NCI-H2029 treated with DMSO at 0.1 percent for 48 hours (cell line): ENCODE measurements at regions not wholly inside any gene's neighbourhood (a gene's known extent, or its start where the extent isn't known, plus 50 kb on each side); places are given as distances from the start of the nearest gene placed in this dataset.

Experiments
- DNase-seq: peaks from one replicate; lab custom pipeline; 2025; lab: John Stamatoyannopoulos, UW

DNA sequence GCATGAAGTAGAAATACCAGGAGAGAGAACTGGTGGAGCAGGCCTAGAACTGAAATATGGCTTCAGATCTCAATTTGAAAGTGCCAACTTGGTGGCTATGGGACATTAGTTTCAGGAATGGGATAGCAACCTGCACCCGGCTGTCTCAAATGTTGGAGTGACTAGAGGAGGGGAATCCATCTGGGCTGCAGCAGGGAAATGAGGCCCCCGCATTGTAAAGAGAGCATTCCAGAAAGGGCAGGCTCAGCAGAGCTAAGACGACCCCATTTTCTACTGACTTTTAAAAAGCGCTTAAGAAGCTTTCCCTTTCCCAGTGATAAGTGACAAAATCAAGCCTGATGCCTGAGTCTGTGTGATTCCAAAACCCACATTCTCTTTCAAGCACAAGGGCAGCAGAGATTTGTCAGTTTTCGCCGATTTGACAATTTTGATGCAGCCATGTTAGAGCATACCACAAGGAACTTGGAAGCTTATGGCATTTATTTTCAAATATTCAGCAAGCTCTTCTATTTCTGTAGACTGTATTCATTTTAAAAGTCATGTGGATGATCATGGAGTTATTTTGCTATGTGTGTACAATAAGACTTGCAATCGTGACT lies 119.8 kb upstream of the ARHGAP28 start:
- no peak for DNase-seq

- no peak for DNase-seq
Measured at GRCh38 chr18:6610466-6610865, 119.0 kb upstream of the ARHGAP28 start.

DNA sequence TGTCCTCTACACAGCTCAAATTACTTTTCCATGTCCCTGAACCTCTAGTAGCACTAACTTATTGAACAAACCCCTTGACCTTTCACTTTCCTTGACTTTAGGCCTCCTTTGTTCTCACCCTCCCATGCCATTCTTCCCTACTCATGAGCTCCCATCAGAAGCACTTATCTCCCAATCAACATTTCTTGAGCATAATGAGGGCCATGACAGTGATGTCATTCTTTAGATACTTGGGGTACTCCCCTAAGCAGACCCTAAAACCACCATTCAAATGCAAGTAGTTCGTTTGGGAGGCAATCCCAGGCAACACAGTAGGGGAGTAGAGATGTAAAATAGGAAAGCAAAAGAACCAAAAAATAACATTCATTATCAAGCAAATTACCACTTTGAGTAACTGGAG lies 115.9 kb upstream of the ARHGAP28 start:
- no peak for DNase-seq

- no peak for DNase-seq
Measured at GRCh38 chr18:6614952-6615351, 114.6 kb upstream of the ARHGAP28 start.

- no peak for DNase-seq
Measured at GRCh38 chr18:6616981-6617380, 112.5 kb upstream of the ARHGAP28 start.

DNA sequence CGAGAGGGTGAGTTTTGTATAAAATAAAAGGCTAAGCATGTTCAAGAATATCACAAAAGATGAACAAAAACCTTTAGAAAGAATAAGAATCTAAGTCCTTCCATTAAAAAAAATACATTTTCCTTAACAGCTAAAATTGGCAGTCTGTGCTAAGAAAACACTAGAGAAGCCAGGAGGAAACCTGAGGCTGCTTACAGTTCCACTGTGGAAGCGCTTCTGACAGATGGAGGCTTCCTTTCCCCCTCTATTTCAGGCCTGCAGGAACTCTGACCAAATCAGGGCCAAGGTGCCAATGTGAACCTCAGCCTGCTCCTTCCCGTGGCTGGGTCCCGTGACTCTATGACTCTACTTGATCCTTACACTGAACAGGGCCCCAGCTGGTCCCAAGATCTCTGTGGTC lies 108.1 kb upstream of the ARHGAP28 start:
- DNase-seq, result no peak

GRCh38 chr18:6623278-6623677 lies 106.2 kb upstream of the ARHGAP28 start:
- no peak for DNase-seq

GRCh38 chr18:6624271-6624660 lies 105.2 kb upstream of the ARHGAP28 start:
- DNase-seq, result no peak

- DNase-seq, result no peak
Measured at GRCh38 chr18:6624661-6625311, 104.7 kb upstream of the ARHGAP28 start.

GRCh38 chr18:6625481-6625880 lies 104.0 kb upstream of the ARHGAP28 start:
- DNase-seq, result no peak

- DNase-seq, result no peak
Measured at GRCh38 chr18:6626457-6626856, 103.1 kb upstream of the ARHGAP28 start.

- DNase-seq, result no peak
Measured at GRCh38 chr18:6627645-6628044, 101.9 kb upstream of the ARHGAP28 start.

GRCh38 chr18:6628187-6628586 lies 101.3 kb upstream of the ARHGAP28 start:
- DNase-seq, result no peak

- no peak for DNase-seq
Measured at GRCh38 chr18:6629635-6630140, 99.8 kb upstream of the ARHGAP28 start.

DNA sequence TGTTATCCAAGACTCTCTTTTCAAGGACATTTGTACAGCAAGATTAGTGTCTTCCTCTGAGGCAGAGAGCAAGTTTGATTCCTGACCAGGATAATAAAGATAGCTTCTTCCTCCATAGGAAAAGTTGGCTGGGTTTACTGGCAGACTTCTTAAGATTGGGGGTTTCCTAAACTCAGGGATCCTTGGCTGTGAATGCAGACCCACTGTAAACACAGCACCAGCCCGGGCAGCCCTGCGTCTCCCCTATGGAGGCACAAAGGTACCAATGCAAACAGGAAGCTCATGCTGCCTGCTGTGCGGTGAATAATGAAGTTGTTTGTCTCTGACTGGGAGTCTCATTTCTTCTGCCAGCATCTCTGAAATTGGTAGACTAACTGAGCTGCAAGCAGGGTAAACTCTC lies 96.2 kb upstream of the ARHGAP28 start:
- no peak for DNase-seq

GRCh38 chr18:6636091-6636490 lies 93.4 kb upstream of the ARHGAP28 start:
- no peak for DNase-seq

GRCh38 chr18:6638447-6638846 lies 91.1 kb upstream of the ARHGAP28 start:
- no peak for DNase-seq

DNA sequence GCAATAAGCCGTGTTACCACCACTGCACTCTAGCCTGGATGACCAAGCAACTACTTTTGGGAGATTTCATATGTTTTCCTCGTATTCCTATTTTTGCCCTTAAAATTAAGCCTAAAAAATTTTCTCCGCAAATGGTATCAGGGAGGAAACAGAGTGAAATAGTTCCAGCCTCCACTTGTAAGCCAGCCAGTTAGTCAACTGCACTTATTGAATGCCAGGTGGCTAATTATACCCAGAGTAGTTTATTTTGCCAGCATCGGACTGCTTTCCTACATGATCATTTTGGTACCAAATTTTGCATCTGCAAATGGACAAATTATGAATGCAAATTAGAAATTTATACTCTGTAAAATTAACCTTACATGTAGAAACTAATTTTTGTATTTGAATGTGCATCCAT lies 90.2 kb upstream of the ARHGAP28 start:
- DNase-seq, result no peak

DNA sequence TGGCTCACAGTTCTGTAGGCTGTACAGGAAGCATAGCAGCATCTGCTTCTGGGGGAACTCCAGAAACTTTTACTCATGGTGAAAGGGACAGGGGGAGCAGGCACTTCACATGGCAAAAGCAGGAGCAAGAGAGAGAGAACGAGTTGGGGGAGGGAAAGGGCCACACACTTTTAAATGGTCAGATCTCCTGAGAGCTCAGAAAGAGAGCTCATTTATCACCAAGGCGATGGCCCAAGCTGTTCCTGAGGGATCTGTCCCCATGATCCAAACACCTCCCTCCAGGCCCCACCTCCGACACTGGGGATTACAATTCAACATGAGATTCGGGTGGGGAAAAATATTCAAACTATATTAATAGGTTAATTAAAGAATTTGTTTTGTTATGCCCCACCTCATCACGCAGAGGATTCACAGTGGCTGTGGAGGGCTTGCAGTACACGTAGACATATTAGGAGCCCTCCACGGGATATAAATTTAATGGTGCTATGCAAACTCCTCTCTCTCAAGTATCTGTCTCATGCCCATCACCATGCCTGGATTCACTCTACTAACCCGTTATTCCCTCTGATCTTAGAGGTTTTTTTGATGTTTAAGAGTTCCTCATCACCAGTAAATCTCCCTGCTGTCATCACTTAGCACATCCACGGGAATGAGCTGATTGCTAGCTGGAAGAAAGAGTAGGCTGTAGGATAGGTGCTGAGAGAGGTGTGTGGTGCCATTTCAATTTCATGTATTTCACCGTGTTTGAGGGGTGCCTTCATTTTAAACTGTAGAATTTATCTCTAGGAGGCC lies 84.5 kb upstream of the ARHGAP28 start:
- no peak for DNase-seq

DNA sequence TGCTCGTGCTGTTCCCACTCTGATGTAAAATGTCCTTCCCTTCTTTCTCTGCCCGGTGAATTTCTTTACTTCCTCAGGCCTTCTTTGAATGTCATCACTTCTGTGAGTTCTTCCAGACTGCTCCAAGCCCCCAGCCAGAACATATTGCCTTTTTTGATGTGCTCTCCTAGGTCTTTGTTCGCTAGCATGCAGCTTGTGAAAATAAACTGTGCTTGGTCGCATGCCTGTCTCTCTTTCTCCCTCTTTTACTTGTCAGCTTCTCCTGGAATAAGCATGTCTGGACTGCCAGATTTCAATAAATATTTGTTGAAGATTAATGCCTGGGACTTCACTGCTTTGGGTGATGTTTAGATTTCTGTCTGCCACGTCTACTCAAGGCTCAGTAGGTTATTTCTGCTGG lies 82.7 kb upstream of the ARHGAP28 start:
- DNase-seq, result no peak

GRCh38 chr18:6648581-6648980 lies 80.9 kb upstream of the ARHGAP28 start:
- no peak for DNase-seq

- no peak for DNase-seq
Measured at GRCh38 chr18:6649421-6650126, 79.9 kb upstream of the ARHGAP28 start.

DNA sequence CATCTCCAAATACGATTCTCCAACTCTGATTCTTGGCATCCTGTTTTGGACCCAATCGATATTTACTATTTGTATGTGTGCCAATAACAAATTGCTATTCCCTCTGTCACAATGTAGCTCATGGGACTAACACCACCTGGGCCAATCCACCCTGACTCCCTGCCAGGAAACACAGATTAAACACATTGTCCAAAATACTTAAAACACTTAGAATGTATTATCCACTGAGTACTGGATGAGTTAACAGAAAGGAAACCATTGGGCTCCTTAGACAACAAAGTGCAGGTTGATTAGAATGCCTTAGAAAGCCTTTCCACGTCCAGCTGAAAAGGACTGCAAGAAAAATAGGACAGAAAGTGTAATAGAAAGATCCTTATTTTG lies 79.4 kb upstream of the ARHGAP28 start:
- DNase-seq, result peak; percentile 56
